ENCODE measurements at regions not wholly inside any gene's neighbourhood (a gene's known extent, or its start where the extent isn't known, plus 50 kb on each side); places are given as distances from the start of the nearest gene placed in this dataset.

GRCh38 chr1:213830371-213830770, 157.4 kb upstream of the PROX1 start:
- H3K27ac ChIP-seq (ENCODE audit: low read length): no peak overlapping the region

GRCh38 chr1:213840575-213840974, 147.2 kb upstream of the PROX1 start:
- Histone ChIP-seq H3K4me3 (ENCODE audit: low read length) (no peak overlapping the region), H3K36me3 (ENCODE audit: insufficient read depth, low read depth, low read length) (no peaks in the 10 kb centered on the region), H3K4me1 (ENCODE audit: insufficient read depth, low read length) (no peaks in the 10 kb centered on the region)

More at GRCh38 chr1:213830371-213830770, 157.4 kb upstream of the PROX1 start:
- Histone ChIP-seq H3K36me3 (ENCODE audit: insufficient read depth, low read depth, low read length) (no peaks in the 10 kb centered on the region), H3K9me3 (ENCODE audit: insufficient read depth, low read depth, low read length) (peaks cover 4% of the 10 kb centered on the region; the same call in 1 of the 2 replicates), H3K4me1 (ENCODE audit: insufficient read depth, low read length) (peaks cover 16% of the 10 kb centered on the region), H3K4me3 (ENCODE audit: low read length) (no peak overlapping the region), H3K27me3 (ENCODE audit: insufficient read depth, low read length) (no peaks in the 10 kb centered on the region), H3K9ac (ENCODE audit: low read depth, low read length) (no peak overlapping the region)

GRCh38 chr1:213844632-213845031, 143.1 kb upstream of the PROX1 start:
- Histone ChIP-seq H3K27ac (ENCODE audit: low read length) (no peak overlapping the region), H3K36me3 (ENCODE audit: insufficient read depth, low read depth, low read length) (no peaks in the 10 kb centered on the region), H3K4me3 (ENCODE audit: low read length) (no peak overlapping the region), H3K27me3 (ENCODE audit: insufficient read depth, low read length) (no peaks in the 10 kb centered on the region), H3K9ac (ENCODE audit: low read depth, low read length) (no peak overlapping the region), H3K4me1 (ENCODE audit: insufficient read depth, low read length) (no peaks in the 10 kb centered on the region), H3K9me3 (ENCODE audit: insufficient read depth, low read depth, low read length) (no peaks in the 10 kb centered on the region)

More at GRCh38 chr1:213840575-213840974, 147.2 kb upstream of the PROX1 start:
- no peak overlapping the region for H3K27ac ChIP-seq (ENCODE audit: low read length)
- no peaks in the 10 kb centered on the region for H3K27me3 ChIP-seq (ENCODE audit: insufficient read depth, low read length)
- H3K9me3 ChIP-seq (ENCODE audit: insufficient read depth, low read depth, low read length): no peaks in the 10 kb centered on the region
- H3K9ac ChIP-seq (ENCODE audit: low read depth, low read length): no peak overlapping the region

GRCh38 chr1:213852107-213852506, 135.7 kb upstream of the PROX1 start:
- no peaks in the 10 kb centered on the region for H3K9me3 ChIP-seq (ENCODE audit: insufficient read depth, low read depth, low read length)
- H3K4me3 ChIP-seq (ENCODE audit: low read length): no peak overlapping the region
- H3K36me3 ChIP-seq (ENCODE audit: insufficient read depth, low read depth, low read length): no peaks in the 10 kb centered on the region
- no peaks in the 10 kb centered on the region for H3K27me3 ChIP-seq (ENCODE audit: insufficient read depth, low read length)
- no peak overlapping the region for H3K9ac ChIP-seq (ENCODE audit: low read depth, low read length)
- H3K4me1 ChIP-seq (ENCODE audit: insufficient read depth, low read length): no peaks in the 10 kb centered on the region
- H3K27ac ChIP-seq (ENCODE audit: low read length): no peak overlapping the region

GRCh38 chr1:213858581-213858980, 129.2 kb upstream of the PROX1 start:
- H3K9ac ChIP-seq (ENCODE audit: low read depth, low read length): no peak overlapping the region
- H3K4me3 ChIP-seq (ENCODE audit: low read length): no peak overlapping the region
- H3K4me1 ChIP-seq (ENCODE audit: insufficient read depth, low read length): no peaks in the 10 kb centered on the region
- no peak overlapping the region for H3K27ac ChIP-seq (ENCODE audit: low read length)
- no peaks in the 10 kb centered on the region for H3K27me3 ChIP-seq (ENCODE audit: insufficient read depth, low read length)
- no peaks in the 10 kb centered on the region for H3K36me3 ChIP-seq (ENCODE audit: insufficient read depth, low read depth, low read length)
- no peaks in the 10 kb centered on the region for H3K9me3 ChIP-seq (ENCODE audit: insufficient read depth, low read depth, low read length)

- H3K36me3 ChIP-seq (ENCODE audit: insufficient read depth, low read depth, low read length): no peaks in the 10 kb centered on the region
- H3K27ac ChIP-seq (ENCODE audit: low read length): no peak overlapping the region
- no peak overlapping the region for H3K9ac ChIP-seq (ENCODE audit: low read depth, low read length)
- H3K4me1 ChIP-seq (ENCODE audit: insufficient read depth, low read length): no peaks in the 10 kb centered on the region
- no peaks in the 10 kb centered on the region for H3K27me3 ChIP-seq (ENCODE audit: insufficient read depth, low read length)
- no peaks in the 10 kb centered on the region for H3K9me3 ChIP-seq (ENCODE audit: insufficient read depth, low read depth, low read length)
- no peak overlapping the region for H3K4me3 ChIP-seq (ENCODE audit: low read length)
These were observed 125.9 kb upstream of the PROX1 start for GRCh38 chr1:213861841-213862240.

GRCh38 chr1:213864091-213864490, 123.7 kb upstream of the PROX1 start:
- Histone ChIP-seq H3K4me3 (ENCODE audit: low read length) (no peak overlapping the region), H3K27ac (ENCODE audit: low read length) (no peak overlapping the region), H3K9me3 (ENCODE audit: insufficient read depth, low read depth, low read length) (no peaks in the 10 kb centered on the region), H3K27me3 (ENCODE audit: insufficient read depth, low read length) (no peaks in the 10 kb centered on the region), H3K4me1 (ENCODE audit: insufficient read depth, low read length) (no peaks in the 10 kb centered on the region), H3K9ac (ENCODE audit: low read depth, low read length) (no peak overlapping the region), H3K36me3 (ENCODE audit: insufficient read depth, low read depth, low read length) (no peaks in the 10 kb centered on the region)

GRCh38 chr1:213868482-213868881, 119.3 kb upstream of the PROX1 start:
- H3K4me1 ChIP-seq (ENCODE audit: insufficient read depth, low read length): no peaks in the 10 kb centered on the region
- H3K36me3 ChIP-seq (ENCODE audit: insufficient read depth, low read depth, low read length): no peaks in the 10 kb centered on the region
- no peaks in the 10 kb centered on the region for H3K9me3 ChIP-seq (ENCODE audit: insufficient read depth, low read depth, low read length)
- no peak overlapping the region for H3K27ac ChIP-seq (ENCODE audit: low read length)
- no peak overlapping the region for H3K9ac ChIP-seq (ENCODE audit: low read depth, low read length)
- H3K4me3 ChIP-seq (ENCODE audit: low read length): no peak overlapping the region
- no peaks in the 10 kb centered on the region for H3K27me3 ChIP-seq (ENCODE audit: insufficient read depth, low read length)

GRCh38 chr1:213871179-213871578, 116.6 kb upstream of the PROX1 start:
- Histone ChIP-seq H3K4me1 (ENCODE audit: insufficient read depth, low read length) (no peaks in the 10 kb centered on the region), H3K27me3 (ENCODE audit: insufficient read depth, low read length) (no peaks in the 10 kb centered on the region), H3K9ac (ENCODE audit: low read depth, low read length) (no peak overlapping the region), H3K9me3 (ENCODE audit: insufficient read depth, low read depth, low read length) (no peaks in the 10 kb centered on the region), H3K4me3 (ENCODE audit: low read length) (no peak overlapping the region), H3K27ac (ENCODE audit: low read length) (no peak overlapping the region), H3K36me3 (ENCODE audit: insufficient read depth, low read depth, low read length) (no peaks in the 10 kb centered on the region)

GRCh38 chr1:213874789-213875188, 113.0 kb upstream of the PROX1 start:
- no peak overlapping the region for H3K27ac ChIP-seq (ENCODE audit: low read length)
- no peaks in the 10 kb centered on the region for H3K9me3 ChIP-seq (ENCODE audit: insufficient read depth, low read depth, low read length)
- no peaks in the 10 kb centered on the region for H3K4me1 ChIP-seq (ENCODE audit: insufficient read depth, low read length)
- no peak overlapping the region for H3K9ac ChIP-seq (ENCODE audit: low read depth, low read length)
- H3K4me3 ChIP-seq (ENCODE audit: low read length): no peak overlapping the region
- no peaks in the 10 kb centered on the region for H3K36me3 ChIP-seq (ENCODE audit: insufficient read depth, low read depth, low read length)
- H3K27me3 ChIP-seq (ENCODE audit: insufficient read depth, low read length): no peaks in the 10 kb centered on the region

- Histone ChIP-seq H3K4me1 (ENCODE audit: insufficient read depth, low read length) (no peaks in the 10 kb centered on the region), H3K9ac (ENCODE audit: low read depth, low read length) (no peak overlapping the region), H3K36me3 (ENCODE audit: insufficient read depth, low read depth, low read length) (no peaks in the 10 kb centered on the region), H3K9me3 (ENCODE audit: insufficient read depth, low read depth, low read length) (no peaks in the 10 kb centered on the region), H3K4me3 (ENCODE audit: low read length) (no peak overlapping the region), H3K27me3 (ENCODE audit: insufficient read depth, low read length) (no peaks in the 10 kb centered on the region), H3K27ac (ENCODE audit: low read length) (no peak overlapping the region)
These were observed 111.2 kb upstream of the PROX1 start for GRCh38 chr1:213876531-213876930.

GRCh38 chr1:213883618-213884017, 104.2 kb upstream of the PROX1 start:
- no peaks in the 10 kb centered on the region for H3K9me3 ChIP-seq (ENCODE audit: insufficient read depth, low read depth, low read length)
- no peaks in the 10 kb centered on the region for H3K27me3 ChIP-seq (ENCODE audit: insufficient read depth, low read length)
- no peak overlapping the region for H3K9ac ChIP-seq (ENCODE audit: low read depth, low read length)
- peaks cover 4% of the 10 kb centered on the region; the same call in 1 of the 2 replicates for H3K4me1 ChIP-seq (ENCODE audit: insufficient read depth, low read length)
- no peaks in the 10 kb centered on the region for H3K36me3 ChIP-seq (ENCODE audit: insufficient read depth, low read depth, low read length)
- H3K27ac ChIP-seq (ENCODE audit: low read length): no peak overlapping the region
- H3K4me3 ChIP-seq (ENCODE audit: low read length): no peak overlapping the region

- H3K27me3 ChIP-seq (ENCODE audit: insufficient read depth, low read length): no peaks in the 10 kb centered on the region
- no peak overlapping the region for H3K9ac ChIP-seq (ENCODE audit: low read depth, low read length)
- peaks cover 4% of the 10 kb centered on the region; the same call in 1 of the 2 replicates for H3K4me1 ChIP-seq (ENCODE audit: insufficient read depth, low read length)
- H3K27ac ChIP-seq (ENCODE audit: low read length): no peak overlapping the region
- H3K4me3 ChIP-seq (ENCODE audit: low read length): no peak overlapping the region
- H3K36me3 ChIP-seq (ENCODE audit: insufficient read depth, low read depth, low read length): no peaks in the 10 kb centered on the region
- no peaks in the 10 kb centered on the region for H3K9me3 ChIP-seq (ENCODE audit: insufficient read depth, low read depth, low read length)
These were observed 103.4 kb upstream of the PROX1 start for GRCh38 chr1:213884402-213884801.

All from iPS-20b (cell line).